ENCODE measurements at regions not wholly inside any gene's neighbourhood (a gene's known extent, or its start where the extent isn't known, plus 50 kb on each side); places are given as distances from the start of the nearest gene placed in this dataset.

GRCh38 chr9:118170032-118170955, 466.1 kb downstream of the TLR4 start:
- Histone ChIP-seq H3K36me3 (no peaks in the 10 kb centered on the region), H3K27ac (replicated peaks in 1 of 4) (no peak overlapping the region), H3K4me1 (no peaks in the 10 kb centered on the region), H3K4me3 (no peak overlapping the region), H3K27me3 (peaks cover 0 to 4% (median 0%) of the 10 kb centered on the region in 4 donors), H3K9me3 (no peaks in the 10 kb centered on the region)
- TF ChIP-seq POLR2AphosphoS5 (IDR thresholded peaks at IDR 0.05) (no peak), CTCF (IDR thresholded peaks at IDR 0.05) (peak in 2 of 3 experiments; percentile 25 to 40)
- WGBS, result 34% methylated on average over 6 of the region's 6 CpGs
- no peak for DNase-seq (ENCODE audit: extremely low spot score)
- intact Hi-C loops (cut with DNase I), result no loop called here

GRCh38 chr9:118177241-118177640, 473.0 kb downstream of the TLR4 start:
- Histone ChIP-seq H3K4me3 (no peak overlapping the region), H3K4me1 (no peaks in the 10 kb centered on the region), H3K36me3 (no peaks in the 10 kb centered on the region), H3K27me3 (no peaks in the 10 kb centered on the region), H3K27ac (replicated peaks in 1 of 4) (no peak overlapping the region), H3K9me3 (no peaks in the 10 kb centered on the region)
- DNase-seq (ENCODE audit: extremely low spot score), result no peak
- no peak for TF ChIP-seq CTCF (IDR thresholded peaks at IDR 0.05)
- TF ChIP-seq POLR2A (IDR thresholded peaks at IDR 0.05; ENCODE audit: low read depth), result no peak
- TF ChIP-seq EP300 (IDR thresholded peaks at IDR 0.05), result no peak
- TF ChIP-seq POLR2AphosphoS5 (IDR thresholded peaks at IDR 0.05), result no peak
- intact Hi-C loops (cut with DNase I), result no loop called here

- H3K36me3 ChIP-seq, result no peaks in the 10 kb centered on the region
- intact Hi-C loops (cut with DNase I), result no loop called here
- no peaks in the 10 kb centered on the region for H3K4me1 ChIP-seq
- 76% methylated on average over 2 of the region's 2 CpGs for WGBS
- peaks cover 0 to 7% (median 0%) of the 10 kb centered on the region in 4 donors for H3K27me3 ChIP-seq
- no peak overlapping the region for H3K4me3 ChIP-seq
- no peak overlapping the region for H3K27ac ChIP-seq (replicated peaks in 1 of 4)
- H3K9me3 ChIP-seq, result no peaks in the 10 kb centered on the region
- DNase-seq (ENCODE audit: extremely low spot score), result no peak
- TF ChIP-seq CTCF (IDR thresholded peaks at IDR 0.05), result no peak
- TF ChIP-seq POLR2A (IDR thresholded peaks at IDR 0.05; ENCODE audit: low read depth), result no peak
- no peak for TF ChIP-seq POLR2AphosphoS5 (IDR thresholded peaks at IDR 0.05)
Observed at GRCh38 chr9:118183576-118183975, 479.4 kb downstream of the TLR4 start.

- H3K9me3 ChIP-seq, result no peaks in the 10 kb centered on the region
- intact Hi-C loops (cut with DNase I), result no loop called here
- DNase-seq (ENCODE audit: extremely low spot score), result no peak
- H3K27ac ChIP-seq (replicated peaks in 1 of 4), result no peak overlapping the region
- no peaks in the 10 kb centered on the region for H3K36me3 ChIP-seq
- 67% methylated on average over 1 of the region's 1 CpG for WGBS
- TF ChIP-seq POLR2AphosphoS5 (IDR thresholded peaks at IDR 0.05), result no peak
- no peak for TF ChIP-seq EP300 (IDR thresholded peaks at IDR 0.05)
- H3K4me3 ChIP-seq, result no peak overlapping the region
- H3K4me1 ChIP-seq, result no peaks in the 10 kb centered on the region
- H3K27me3 ChIP-seq, result peaks cover 0 to 7% (median 0%) of the 10 kb centered on the region in 4 donors
Observed at GRCh38 chr9:118187408-118187807, 483.2 kb downstream of the TLR4 start.

- WGBS, result 83% methylated on average over 3 of the region's 3 CpGs
- TF ChIP-seq POLR2AphosphoS5 (IDR thresholded peaks at IDR 0.05) (no peak), CTCF (IDR thresholded peaks at IDR 0.05) (no peak), POLR2A (IDR thresholded peaks at IDR 0.05; ENCODE audit: low read depth) (no peak), EP300 (IDR thresholded peaks at IDR 0.05) (no peak)
Observed at GRCh38 chr9:118189615-118190014, 485.4 kb downstream of the TLR4 start.

More at GRCh38 chr9:118189615-118190014, 485.4 kb downstream of the TLR4 start:
- Histone ChIP-seq H3K4me1 (no peaks in the 10 kb centered on the region), H3K27ac (replicated peaks in 1 of 4) (no peak overlapping the region), H3K36me3 (no peaks in the 10 kb centered on the region), H3K9me3 (no peaks in the 10 kb centered on the region), H3K27me3 (no peaks in the 10 kb centered on the region), H3K4me3 (no peak overlapping the region)
- intact Hi-C loops (cut with DNase I), result no loop called here
- DNase-seq (ENCODE audit: extremely low spot score), result no peak

Measured in esophagus muscularis mucosa (tissue), 4 donors.